Dedifferentiated amniotic fluid mesenchymal stem cell (primary cell): ENCODE measurements at regions not wholly inside any gene's neighbourhood (a gene's known extent, or its start where the extent isn't known, plus 50 kb on each side); places are given as distances from the start of the nearest gene placed in this dataset.

Source experiments
- DNase-seq: peaks from one replicate; pipeline ENCODE4 v3.0.0-alpha.2; 2016; ENCODE audit errors: extremely low spot score

GRCh38 chr18:71899707-71900472 lies 644.3 kb downstream of the CBLN2 start:
- DNase-seq, result no peak

DNA sequence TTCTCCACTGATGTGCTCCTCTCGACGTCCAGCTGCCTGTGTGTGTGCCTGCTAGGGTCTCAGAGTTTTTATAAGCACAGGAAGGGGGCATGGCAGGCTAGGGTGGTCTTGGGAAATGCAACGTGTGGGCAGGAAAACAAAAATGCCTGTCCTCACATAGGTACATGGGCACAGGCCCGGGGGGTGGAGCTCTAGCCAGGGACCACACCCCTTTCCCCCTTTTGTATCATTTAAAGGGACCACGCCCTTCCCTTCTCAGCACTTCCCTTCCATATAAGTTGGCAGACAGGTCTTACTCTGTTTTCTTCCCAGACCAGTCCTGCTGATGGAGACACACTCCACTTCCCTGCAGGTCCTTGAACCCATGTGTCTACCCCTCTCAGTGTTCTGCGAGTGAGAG lies 645.0 kb downstream of the CBLN2 start:
- no peak for DNase-seq

- DNase-seq, result no peak
Measured at GRCh38 chr18:71887509-71887908, 656.6 kb downstream of the CBLN2 start.

DNA sequence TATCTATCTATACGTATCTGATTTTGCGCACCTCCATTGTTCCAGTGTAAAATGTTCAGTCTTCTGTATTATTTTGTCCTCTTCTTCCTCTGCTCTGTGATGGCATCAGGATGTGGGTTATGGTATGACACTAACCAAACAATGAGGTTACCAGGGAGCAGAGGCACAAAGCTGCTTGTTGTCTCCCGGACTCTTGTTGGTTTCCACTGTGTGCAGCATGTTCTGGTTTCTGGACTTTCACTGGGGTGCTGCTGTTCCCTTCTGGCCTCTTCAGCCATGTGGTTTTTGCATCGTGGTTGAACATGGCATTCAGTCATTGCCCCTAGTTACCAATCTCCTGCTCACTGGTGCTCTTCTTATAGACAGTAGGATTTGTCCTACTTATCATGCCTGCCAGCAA lies 665.9 kb downstream of the CBLN2 start:
- DNase-seq, result no peak

- DNase-seq, result no peak
Measured at GRCh38 chr18:71873695-71874094, 670.4 kb downstream of the CBLN2 start.

DNA sequence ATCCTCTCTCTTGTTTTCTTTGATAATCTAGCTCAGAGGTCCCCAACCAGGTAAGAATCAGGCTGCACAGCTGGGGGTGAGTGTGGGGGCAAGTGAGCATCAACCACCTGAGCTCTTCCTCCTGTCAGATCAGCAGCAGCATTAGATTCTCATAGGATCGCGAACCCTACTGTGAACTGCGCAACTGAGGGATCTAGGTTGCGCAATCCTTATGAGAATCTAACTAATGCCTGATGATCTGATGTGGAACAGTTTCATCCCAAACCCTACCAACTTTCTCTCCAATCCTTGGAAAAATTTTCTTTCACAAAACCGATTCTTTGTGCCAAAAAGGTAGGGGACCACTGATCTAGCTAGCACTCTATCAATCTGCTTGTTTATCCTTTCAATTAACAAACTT lies 678.3 kb downstream of the CBLN2 start:
- DNase-seq, result no peak

DNA sequence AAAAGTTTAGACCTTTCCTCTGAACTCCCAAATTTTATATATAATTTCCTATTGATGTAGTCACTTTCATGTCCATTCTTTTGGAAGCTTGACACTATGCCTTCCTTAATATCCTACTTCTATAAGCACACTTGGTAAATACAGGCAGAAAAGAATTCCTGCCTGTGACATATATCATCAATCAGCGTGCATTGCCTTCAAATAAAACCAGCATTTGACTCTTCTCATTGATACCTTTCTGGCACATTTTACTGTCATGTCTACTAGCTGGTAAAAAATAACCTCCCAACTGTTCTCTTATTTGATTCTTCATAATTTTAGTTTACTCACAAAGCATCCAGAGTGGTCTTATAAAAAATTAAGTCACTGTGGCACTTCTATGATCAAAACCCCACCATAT lies 693.5 kb downstream of the CBLN2 start:
- DNase-seq, result no peak

GRCh38 chr18:71849407-71849806 lies 694.7 kb downstream of the CBLN2 start:
- DNase-seq, result no peak

- no peak for DNase-seq
Measured at GRCh38 chr18:71846716-71847115, 697.4 kb downstream of the CBLN2 start.

GRCh38 chr18:71844814-71845213 lies 699.3 kb downstream of the CBLN2 start:
- no peak for DNase-seq

- no peak for DNase-seq
Measured at GRCh38 chr18:71842666-71843065, 701.5 kb downstream of the CBLN2 start.

GRCh38 chr18:71837547-71837946 lies 706.6 kb downstream of the CBLN2 start:
- no peak for DNase-seq

- no peak for DNase-seq
Measured at GRCh38 chr18:71832946-71833617, 711.1 kb downstream of the CBLN2 start.

DNA sequence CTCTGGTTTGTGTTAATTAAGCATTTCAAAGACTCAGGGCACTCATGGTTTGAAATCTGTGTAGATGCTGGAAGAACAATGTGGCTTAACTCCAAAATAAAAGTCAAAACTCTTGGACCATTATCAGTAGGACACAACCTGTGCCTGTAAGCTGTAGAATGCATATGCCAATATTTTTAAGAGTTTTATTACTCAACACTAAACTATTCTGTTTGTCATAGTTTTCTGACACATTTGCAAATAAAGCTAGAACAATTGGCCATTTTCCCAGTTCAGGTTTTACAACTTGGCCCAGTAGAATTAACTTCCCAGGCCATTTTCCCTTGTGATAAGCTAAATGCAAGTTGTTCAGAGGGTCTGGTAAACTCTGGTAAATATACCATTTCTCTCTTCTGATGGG lies 713.1 kb downstream of the CBLN2 start:
- no peak for DNase-seq

- DNase-seq, result no peak
Measured at GRCh38 chr18:71827301-71827700, 716.8 kb downstream of the CBLN2 start.

GRCh38 chr18:71815305-71815704 lies 728.8 kb downstream of the CBLN2 start:
- no peak for DNase-seq

DNA sequence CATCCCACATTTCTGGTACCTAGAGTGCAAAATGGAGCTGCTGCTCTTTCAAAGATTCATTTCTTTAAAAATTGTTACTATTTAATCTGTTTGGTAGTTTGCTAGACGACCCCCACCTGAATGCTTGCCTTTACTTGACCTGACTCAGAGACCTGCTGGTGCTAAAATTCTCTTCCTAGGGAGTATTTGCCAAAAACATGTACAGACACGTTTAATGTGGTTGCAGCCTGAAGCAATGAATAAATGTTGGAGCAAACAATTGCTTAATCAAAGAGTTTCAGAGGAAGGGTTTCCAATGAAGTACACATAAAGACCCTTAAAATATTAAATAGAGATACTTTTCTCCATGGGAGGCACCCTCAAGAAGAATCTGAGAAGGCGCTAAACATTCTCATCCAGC lies 734.4 kb downstream of the CBLN2 start:
- DNase-seq, result no peak

GRCh38 chr18:71808616-71809015 lies 735.5 kb downstream of the CBLN2 start:
- no peak for DNase-seq

GRCh38 chr18:71807586-71807985 lies 736.6 kb downstream of the CBLN2 start:
- DNase-seq, result no peak

DNA sequence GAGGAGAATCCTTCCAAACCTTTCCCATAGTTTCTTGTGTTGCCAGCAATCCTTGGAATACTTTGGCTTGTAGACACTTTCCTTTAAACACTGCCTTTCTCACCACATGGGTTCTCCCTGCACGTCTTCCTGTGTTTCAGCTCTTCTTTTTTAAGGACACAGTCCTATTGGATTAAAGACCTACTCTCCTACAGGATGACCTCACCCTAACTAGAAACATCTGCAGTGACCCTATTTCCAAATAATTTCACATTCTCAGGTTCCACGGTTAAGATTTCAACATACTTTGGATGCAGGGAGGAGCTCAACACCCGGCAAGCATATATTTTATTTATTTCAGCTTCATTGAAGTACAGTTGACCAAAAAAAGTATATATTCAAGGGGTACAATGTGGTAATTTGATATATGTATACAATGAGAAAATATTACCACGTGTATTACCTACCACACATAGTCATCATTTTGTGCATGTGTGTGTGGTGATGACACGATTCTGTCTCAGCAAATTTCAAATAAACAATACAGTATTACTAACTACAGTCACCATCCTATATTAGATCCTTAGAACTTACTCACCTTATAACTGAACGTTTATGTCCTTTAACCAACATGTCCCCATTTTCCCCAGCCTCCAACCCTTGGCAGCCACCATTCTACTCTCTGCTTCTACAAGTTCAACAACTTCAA lies 745.0 kb downstream of the CBLN2 start:
- no peak for DNase-seq

DNA sequence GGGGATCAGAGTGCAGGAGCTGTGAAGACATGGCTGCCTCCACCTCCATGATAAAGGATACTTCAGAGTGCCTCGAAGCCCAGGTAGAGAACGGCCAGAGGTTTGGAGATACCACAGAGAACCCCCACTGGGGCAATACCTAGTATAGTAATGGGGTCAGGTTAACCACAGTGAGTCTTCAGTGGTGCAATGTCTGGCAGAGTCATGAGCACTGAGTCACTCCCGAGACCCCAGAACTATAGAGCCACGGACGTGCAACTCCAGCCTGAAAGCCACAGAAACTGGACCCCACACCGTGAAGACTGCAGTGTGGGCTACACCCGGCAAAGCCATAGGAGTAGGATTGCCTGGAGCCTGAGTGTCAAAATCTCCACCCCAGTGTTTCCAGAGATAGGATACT lies 746.6 kb downstream of the CBLN2 start:
- no peak for DNase-seq

- DNase-seq, result no peak
Measured at GRCh38 chr18:71784777-71785176, 759.4 kb downstream of the CBLN2 start.

- no peak for DNase-seq
Measured at GRCh38 chr18:71760541-71760940, 783.6 kb downstream of the CBLN2 start.
